Neural progenitor cell (in vitro differentiated cells): ENCODE measurements at regions not wholly inside any gene's neighbourhood (a gene's known extent, or its start where the extent isn't known, plus 50 kb on each side); places are given as distances from the start of the nearest gene placed in this dataset.

Experiments
- DNase-seq: peaks from one replicate; pipeline ENCODE4 v3.0.0-alpha.2; 2016; ENCODE audit warnings: low spot score
- H2AFZ ChIP-seq: fragments of 200-600 bp; sonication (generic); replicated peaks from 2 replicates; pipeline ENCODE4 v1.6.1; 2016; ENCODE audit warnings: antibody characterized with exemption
- H3F3A ChIP-seq: fragments of 200-600 bp; sonication (generic); 2 replicates; pipeline ENCODE4 v1.6.1; 2016; ENCODE audit warnings: antibody characterized with exemption, low read depth
- H3K27ac ChIP-seq: fragments of 200-600 bp; sonication (generic); 2 replicates; pipeline ENCODE4 v1.5.1; 2016; ENCODE audit warnings: mild to moderate bottlenecking
- H3K27me3 ChIP-seq: fragments of 200-600 bp; sonication (generic); 2 replicates; pipeline ENCODE4 v1.6.1; 2016; ENCODE audit warnings: mild to moderate bottlenecking, moderate library complexity
- H3K36me3 ChIP-seq: fragments of 200-600 bp; sonication (generic); 2 replicates; pipeline ENCODE4 v1.5.1; 2016
- H3K4me1 ChIP-seq: fragments of 200-600 bp; sonication (generic); 2 replicates; pipeline ENCODE4 v1.6.1; 2016; ENCODE audit warnings: mixed run types
- H3K4me2 ChIP-seq: fragments of 200-600 bp; sonication (generic); 2 replicates; pipeline ENCODE4 v1.6.1; 2016
- H3K4me3 ChIP-seq: fragments of 200-600 bp; sonication (generic); 2 replicates; pipeline ENCODE4 v1.5.1; 2016
- H3K79me2 ChIP-seq: fragments of 200-600 bp; sonication (generic); 2 replicates; pipeline ENCODE4 v1.6.1; 2016; ENCODE audit warnings: low read depth
- H3K9ac ChIP-seq: fragments of 200-600 bp; sonication (generic); 2 replicates; pipeline ENCODE4 v1.6.1; 2016
- H3K9me3 ChIP-seq: fragments of 200-600 bp; sonication (generic); 2 replicates; pipeline ENCODE4 v1.5.1; 2016; ENCODE audit warnings: low read depth
- H4K20me1 ChIP-seq: fragments of 200-600 bp; sonication (generic); 2 replicates; pipeline ENCODE4 v1.6.1; 2016; ENCODE audit warnings: low read depth
- H3K27ac Mint-ChIP-seq: 3 replicates; pipeline ENCODE4 v1.8.0; 2021; ENCODE audit warnings: mixed read lengths
- H3K27me3 Mint-ChIP-seq: 2 replicates; pipeline ENCODE4 v1.8.0; 2022; ENCODE audit warnings: low read depth, mild to moderate bottlenecking, inconsistent platforms, moderate library complexity, mixed read lengths; ENCODE audit not compliant: insufficient read depth
- H3K36me3 Mint-ChIP-seq: 3 replicates; pipeline ENCODE4 v1.8.0; 2021; ENCODE audit warnings: mixed read lengths
- H3K4me1 Mint-ChIP-seq: 3 replicates; pipeline ENCODE4 v1.8.0; 2021; ENCODE audit warnings: mixed read lengths
- H3K4me3 Mint-ChIP-seq: 3 replicates; pipeline ENCODE4 v1.8.0; 2021; ENCODE audit warnings: mild to moderate bottlenecking, moderate library complexity, mixed read lengths
- H3K9me3 Mint-ChIP-seq: 3 replicates; pipeline ENCODE4 v1.8.0; 2020; ENCODE audit warnings: mixed read lengths
- CTCF ChIP-seq: fragments of 200-600 bp; sonication (generic); IDR thresholded peaks from 2 replicates; pipeline ENCODE4 v1.5.1; 2017; ENCODE audit warnings: antibody characterized with exemption, mild to moderate bottlenecking
- EZH2 ChIP-seq: fragments of 200-600 bp; sonication (generic); IDR thresholded peaks from 2 replicates; pipeline ENCODE4 v1.6.1; 2017; ENCODE audit warnings: antibody characterized with exemption, mild to moderate bottlenecking, moderate library complexity
- EZH2phosphoT487 ChIP-seq: fragments of 200-600 bp; sonication (generic); IDR thresholded peaks from 2 replicates; pipeline ENCODE4 v1.6.1; 2017; ENCODE audit warnings: antibody characterized with exemption

DNA sequence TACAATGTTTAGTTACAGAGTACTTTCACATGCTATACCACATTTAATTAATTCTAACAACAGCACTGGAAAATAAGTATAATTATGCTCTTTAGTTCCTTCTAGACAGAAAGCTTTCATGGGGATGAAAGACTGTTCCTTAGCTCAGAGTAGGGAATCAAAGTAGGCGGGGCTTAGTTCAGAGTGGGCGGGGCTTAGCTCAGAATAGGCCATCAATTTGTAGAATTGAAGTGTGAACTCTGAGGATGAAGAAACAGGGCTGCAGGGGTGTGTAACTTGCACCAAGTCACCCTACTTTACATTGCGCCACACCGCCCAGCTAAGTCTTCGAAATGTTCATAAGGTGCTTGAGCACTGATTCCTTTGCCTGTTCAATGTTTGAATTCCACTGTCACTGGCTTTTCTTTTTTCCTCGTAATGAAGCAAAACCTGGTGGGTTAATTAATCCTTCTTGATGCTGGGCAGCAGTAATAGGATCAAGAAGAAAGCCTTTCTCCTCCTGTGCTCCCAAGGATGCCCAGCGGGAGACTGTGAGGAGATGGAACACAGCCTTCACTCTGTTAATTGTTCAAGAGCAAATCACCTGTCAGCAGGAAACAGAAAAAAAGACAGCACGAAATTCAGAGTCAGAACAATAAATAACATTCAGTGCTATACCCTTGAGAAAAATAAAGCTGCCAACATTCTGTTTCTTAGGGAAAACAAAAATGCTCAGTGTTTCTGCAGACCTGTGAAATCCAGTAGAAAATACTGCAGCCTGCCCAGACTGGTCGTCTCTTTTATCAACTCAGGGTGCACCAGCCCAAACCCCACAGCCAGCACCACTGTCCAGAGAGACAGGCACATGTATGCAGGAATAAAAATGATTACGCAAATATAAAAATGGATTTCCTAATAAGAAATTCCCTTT, 66.5 kb upstream of the CAMK1G start:
- H3K4me3 Mint-ChIP-seq, result no peak overlapping the region

GRCh38 chr1:209517681-209518050, 65.8 kb upstream of the CAMK1G start:
- H3K27me3 ChIP-seq, result no peaks in the 10 kb centered on the region
- no peaks in the 10 kb centered on the region for H3K36me3 Mint-ChIP-seq
- no peaks in the 10 kb centered on the region for H3K36me3 ChIP-seq
- H3K4me1 Mint-ChIP-seq, result peaks cover 17% of the 10 kb centered on the region
- H3K4me2 ChIP-seq, result peak overlapping the region; percentile 31
- no peak overlapping the region for H3K4me3 ChIP-seq
- peaks cover 17% of the 10 kb centered on the region for H3F3A ChIP-seq
- no peak for TF ChIP-seq EZH2phosphoT487
- TF ChIP-seq EZH2, result no peak
- no peak for TF ChIP-seq CTCF
- H3K4me1 ChIP-seq, result peaks cover 17% of the 10 kb centered on the region
- no peak overlapping the region for H3K27ac Mint-ChIP-seq
- no peak overlapping the region for H2AFZ ChIP-seq
- H3K9me3 Mint-ChIP-seq, result peaks cover 2% of the 10 kb centered on the region
- H4K20me1 ChIP-seq, result no peaks in the 10 kb centered on the region
- H3K79me2 ChIP-seq, result no peaks in the 10 kb centered on the region
- no peak overlapping the region for H3K9ac ChIP-seq
- no peak overlapping the region for H3K27ac ChIP-seq
- DNase-seq, result no peak
- no peaks in the 10 kb centered on the region for H3K9me3 ChIP-seq
- H3K4me3 Mint-ChIP-seq, result no peak overlapping the region
- peaks cover 7% of the 10 kb centered on the region for H3K27me3 Mint-ChIP-seq

More for the DNA sequence above, 66.5 kb upstream of the CAMK1G start:
- Histone ChIP-seq H3K4me2 (peak overlapping the region; percentile 31), H3K36me3 (no peaks in the 10 kb centered on the region), H4K20me1 (no peaks in the 10 kb centered on the region), H3F3A (peaks cover 17% of the 10 kb centered on the region), H3K9ac (no peak overlapping the region), H3K4me1 (peaks cover 17% of the 10 kb centered on the region), H3K27ac (peak overlapping the region; percentile 55), H3K9me3 (no peaks in the 10 kb centered on the region), H2AFZ (no peak overlapping the region), H3K79me2 (no peaks in the 10 kb centered on the region), H3K4me3 (no peak overlapping the region), H3K27me3 (no peaks in the 10 kb centered on the region)
- H3K27me3 Mint-ChIP-seq, result peaks cover 7% of the 10 kb centered on the region
- no peaks in the 10 kb centered on the region for H3K36me3 Mint-ChIP-seq
- peak; percentile 72 for DNase-seq
- peaks cover 17% of the 10 kb centered on the region for H3K4me1 Mint-ChIP-seq
- TF ChIP-seq EZH2phosphoT487 (peak; percentile 59), EZH2 (no peak)
- peaks cover 2% of the 10 kb centered on the region for H3K9me3 Mint-ChIP-seq
- no peak overlapping the region for H3K27ac Mint-ChIP-seq

- Histone ChIP-seq H3K4me2 (no peak overlapping the region), H3F3A (peaks cover 17% of the 10 kb centered on the region), H2AFZ (no peak overlapping the region), H4K20me1 (no peaks in the 10 kb centered on the region), H3K27ac (no peak overlapping the region), H3K4me1 (peaks cover 22% of the 10 kb centered on the region), H3K9ac (no peak overlapping the region), H3K36me3 (no peaks in the 10 kb centered on the region), H3K79me2 (no peaks in the 10 kb centered on the region), H3K9me3 (no peaks in the 10 kb centered on the region), H3K27me3 (no peaks in the 10 kb centered on the region), H3K4me3 (no peak overlapping the region)
- no peak overlapping the region for H3K27ac Mint-ChIP-seq
- H3K36me3 Mint-ChIP-seq, result no peaks in the 10 kb centered on the region
- peaks cover 2% of the 10 kb centered on the region for H3K9me3 Mint-ChIP-seq
- DNase-seq, result no peak
- TF ChIP-seq CTCF, result no peak
- H3K4me1 Mint-ChIP-seq, result peaks cover 19% of the 10 kb centered on the region
- peaks cover 4% of the 10 kb centered on the region for H3K27me3 Mint-ChIP-seq
- no peak overlapping the region for H3K4me3 Mint-ChIP-seq
Measured at GRCh38 chr1:209519786-209520185, 63.7 kb upstream of the CAMK1G start.

DNA sequence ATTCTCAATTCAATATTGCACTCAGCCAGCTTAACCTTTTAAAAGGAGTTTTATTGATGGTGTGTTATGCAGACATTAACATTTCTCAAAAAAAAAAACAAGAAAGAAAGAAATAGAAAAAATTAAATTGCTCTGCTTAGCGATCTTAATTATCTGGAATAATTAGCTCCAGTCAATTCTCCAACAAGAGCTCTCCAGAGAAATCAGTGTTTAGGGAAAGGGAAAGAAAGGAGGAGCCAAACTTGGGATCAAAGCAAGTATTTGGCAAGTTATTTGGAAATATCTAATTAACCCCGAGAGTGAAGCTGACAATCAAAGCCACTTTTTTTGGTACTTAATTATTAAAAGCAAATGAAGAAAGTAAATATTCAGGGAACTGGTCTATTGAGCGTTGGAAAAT, 60.7 kb upstream of the CAMK1G start:
- H3K27ac Mint-ChIP-seq, result no peak overlapping the region
- no peaks in the 10 kb centered on the region for H3K9me3 ChIP-seq
- no peaks in the 10 kb centered on the region for H3K27me3 ChIP-seq

More for the DNA sequence above, 60.7 kb upstream of the CAMK1G start:
- H3F3A ChIP-seq, result no peaks in the 10 kb centered on the region
- H4K20me1 ChIP-seq, result no peaks in the 10 kb centered on the region
- no peak for TF ChIP-seq EZH2
- no peak for TF ChIP-seq EZH2phosphoT487
- no peak for TF ChIP-seq CTCF
- no peaks in the 10 kb centered on the region for H3K36me3 ChIP-seq
- Mint-ChIP-seq H3K9me3 (peaks cover 2% of the 10 kb centered on the region), H3K27me3 (peaks cover 5% of the 10 kb centered on the region), H3K4me1 (peaks cover 4% of the 10 kb centered on the region), H3K4me3 (no peak overlapping the region), H3K36me3 (no peaks in the 10 kb centered on the region)
- no peak for DNase-seq
- no peak overlapping the region for H3K4me3 ChIP-seq
- peaks cover 10% of the 10 kb centered on the region for H3K4me1 ChIP-seq
- H2AFZ ChIP-seq, result no peak overlapping the region
- no peak overlapping the region for H3K27ac ChIP-seq
- no peak overlapping the region for H3K9ac ChIP-seq
- no peaks in the 10 kb centered on the region for H3K79me2 ChIP-seq
- H3K4me2 ChIP-seq, result no peak overlapping the region
